GM12874 (cell line): ENCODE measurements at regions not wholly inside any gene's neighbourhood (a gene's known extent, or its start where the extent isn't known, plus 50 kb on each side); places are given as distances from the start of the nearest gene placed in this dataset.

Experiments
- CTCF ChIP-seq: IDR thresholded peaks from 2 replicates; pipeline ENCODE4 v1.5.1; 2011; ENCODE audit warnings: low read depth, mild to moderate bottlenecking, control low read depth, low read length, moderate library complexity; ENCODE audit not compliant: insufficient read depth

- TF ChIP-seq CTCF: no peak
Observed at GRCh38 chr3:194941360-194941955, 255.8 kb downstream of the FAM43A start.

GRCh38 chr3:194941956-194942511 is 256.4 kb downstream of the FAM43A start:
- TF ChIP-seq CTCF: no peak

- TF ChIP-seq CTCF: no peak
Observed at GRCh38 chr3:194944526-194944925, 258.8 kb downstream of the FAM43A start.

GRCh38 chr3:194945508-194945907 is 259.8 kb downstream of the FAM43A start:
- no peak for TF ChIP-seq CTCF

GRCh38 chr3:194946091-194946490 is 260.4 kb downstream of the FAM43A start:
- TF ChIP-seq CTCF: no peak

GRCh38 chr3:194949592-194949991 is 263.9 kb downstream of the FAM43A start:
- TF ChIP-seq CTCF: no peak

- TF ChIP-seq CTCF: no peak
Observed at GRCh38 chr3:194950906-194951628, 265.4 kb downstream of the FAM43A start.
